ENCODE measurements at regions not wholly inside any gene's neighbourhood (a gene's known extent, or its start where the extent isn't known, plus 50 kb on each side); places are given as distances from the start of the nearest gene placed in this dataset.
"Not testable (repeated sequence)": the region's sequence is repeated elsewhere in the genome, so short reads cannot be mapped to it uniquely, and the experiment has no call there.

- DNase-seq (ENCODE audit: insufficient read length) (no peak), FAIRE-seq (no peak)
- TF ChIP-seq POLR2A (IDR thresholded peaks at IDR 0.05; ENCODE audit: low read depth, low read length) (no peak), POLR2AphosphoS5 (IDR thresholded peaks at IDR 0.05; ENCODE audit: low read depth, low read length) (no peak), TAF1 (IDR thresholded peaks at IDR 0.05; ENCODE audit: borderline replicate concordance, low read depth, low read length) (no peak)
Measured at GRCh38 chr7:16264823-16265804, 156.2 kb downstream of the CRPPA start.

- TF ChIP-seq TAF1 (IDR thresholded peaks at IDR 0.05; ENCODE audit: borderline replicate concordance, low read depth, low read length) (no peak), POLR2A (IDR thresholded peaks at IDR 0.05; ENCODE audit: low read depth, low read length) (no peak), POLR2AphosphoS5 (IDR thresholded peaks at IDR 0.05; ENCODE audit: low read depth, low read length) (no peak)
- FAIRE-seq (no peak), DNase-seq (ENCODE audit: insufficient read length) (no peak)
Measured at GRCh38 chr7:16264036-16264819, 157.1 kb downstream of the CRPPA start.

GRCh38 chr7:16263377-16263776 lies 158.0 kb downstream of the CRPPA start:
- FAIRE-seq; DNase-seq (ENCODE audit: insufficient read length): not testable (repeated sequence)

- FAIRE-seq = no peak
- TF ChIP-seq TAF1 (IDR thresholded peaks at IDR 0.05; ENCODE audit: borderline replicate concordance, low read depth, low read length) = no peak
- no peak for TF ChIP-seq POLR2AphosphoS5 (IDR thresholded peaks at IDR 0.05; ENCODE audit: low read depth, low read length)
- TF ChIP-seq POLR2A (IDR thresholded peaks at IDR 0.05; ENCODE audit: low read depth, low read length) = no peak
- no peak for DNase-seq (ENCODE audit: insufficient read length)
Measured at GRCh38 chr7:16261654-16262053, 159.7 kb downstream of the CRPPA start.

- TF ChIP-seq POLR2AphosphoS5 (IDR thresholded peaks at IDR 0.05; ENCODE audit: low read depth, low read length) (no peak), TAF1 (IDR thresholded peaks at IDR 0.05; ENCODE audit: borderline replicate concordance, low read depth, low read length) (no peak), POLR2A (IDR thresholded peaks at IDR 0.05; ENCODE audit: low read depth, low read length) (no peak)
- DNase-seq (ENCODE audit: insufficient read length) = no peak
- FAIRE-seq = no peak
Measured at GRCh38 chr7:16261100-16261499, 160.2 kb downstream of the CRPPA start.

GRCh38 chr7:16260236-16260728 lies 161.1 kb downstream of the CRPPA start:
- FAIRE-seq (no peak), DNase-seq (ENCODE audit: insufficient read length) (no peak)
- TF ChIP-seq POLR2A (IDR thresholded peaks at IDR 0.05; ENCODE audit: low read depth, low read length) (no peak), TAF1 (IDR thresholded peaks at IDR 0.05; ENCODE audit: borderline replicate concordance, low read depth, low read length) (no peak), POLR2AphosphoS5 (IDR thresholded peaks at IDR 0.05; ENCODE audit: low read depth, low read length) (no peak)

GRCh38 chr7:16256419-16256818 lies 164.9 kb downstream of the CRPPA start:
- not testable (repeated sequence) for DNase-seq (ENCODE audit: insufficient read length); FAIRE-seq

- not testable (repeated sequence) for FAIRE-seq
Measured at GRCh38 chr7:16255952-16256351, 165.4 kb downstream of the CRPPA start.

GRCh38 chr7:16250655-16251054 lies 170.7 kb downstream of the CRPPA start:
- FAIRE-seq; DNase-seq (ENCODE audit: insufficient read length): not testable (repeated sequence)

More at GRCh38 chr7:16255952-16256351, 165.4 kb downstream of the CRPPA start:
- not testable (repeated sequence) for DNase-seq (ENCODE audit: insufficient read length)

- DNase-seq (ENCODE audit: insufficient read length); FAIRE-seq: not testable (repeated sequence)
Measured at GRCh38 chr7:16249204-16249603, 172.1 kb downstream of the CRPPA start.

- not testable (repeated sequence) for FAIRE-seq; DNase-seq (ENCODE audit: insufficient read length)
Measured at GRCh38 chr7:16248556-16248955, 172.8 kb downstream of the CRPPA start.

GRCh38 chr7:16244469-16244868 lies 176.9 kb downstream of the CRPPA start:
- DNase-seq (ENCODE audit: insufficient read length) = no peak
- TF ChIP-seq TAF1 (IDR thresholded peaks at IDR 0.05; ENCODE audit: borderline replicate concordance, low read depth, low read length) = no peak
- TF ChIP-seq POLR2AphosphoS5 (IDR thresholded peaks at IDR 0.05; ENCODE audit: low read depth, low read length) = no peak
- TF ChIP-seq POLR2A (IDR thresholded peaks at IDR 0.05; ENCODE audit: low read depth, low read length) = no peak
- FAIRE-seq = no peak

- no peak for FAIRE-seq
- TF ChIP-seq TAF1 (IDR thresholded peaks at IDR 0.05; ENCODE audit: borderline replicate concordance, low read depth, low read length) (no peak), POLR2A (IDR thresholded peaks at IDR 0.05; ENCODE audit: low read depth, low read length) (no peak), POLR2AphosphoS5 (IDR thresholded peaks at IDR 0.05; ENCODE audit: low read depth, low read length) (no peak)
- no peak for DNase-seq (ENCODE audit: insufficient read length)
Measured at GRCh38 chr7:16242920-16243319, 178.4 kb downstream of the CRPPA start.

Data from GM12892 (cell line).